GM12892 (cell line): ENCODE measurements at regions not wholly inside any gene's neighbourhood (a gene's known extent, or its start where the extent isn't known, plus 50 kb on each side); places are given as distances from the start of the nearest gene placed in this dataset.

ENCODE experiments used
- POLR2A ChIP-seq: IDR thresholded peaks from 2 replicates; pipeline ENCODE4 v1.6.1; 2011; ENCODE audit warnings: low read depth, low read length, control low read depth
- POLR2AphosphoS5 ChIP-seq: IDR thresholded peaks from 2 replicates; pipeline ENCODE4 v1.6.1; 2011; ENCODE audit warnings: low read depth, low read length, control low read depth
- TAF1 ChIP-seq: IDR thresholded peaks from 2 replicates; pipeline ENCODE4 v1.6.1; 2011; ENCODE audit warnings: low read depth, mild to moderate bottlenecking, control low read depth, low read length, borderline replicate concordance

GRCh38 chr4:163988865-163989264 lies 494.4 kb downstream of the TMA16 start:
- TF ChIP-seq TAF1: no peak
- TF ChIP-seq POLR2A: no peak
- TF ChIP-seq POLR2AphosphoS5: no peak
